Gastrocnemius medialis (tissue), 4 donors: ENCODE measurements at regions not wholly inside any gene's neighbourhood (a gene's known extent, or its start where the extent isn't known, plus 50 kb on each side); places are given as distances from the start of the nearest gene placed in this dataset.

Experiments
- CTCF ChIP-seq, 5 experiments: fragments of 450-650 bp in 3 of 5; fragments of 200-600 bp in 2 of 5; sonication (generic) in 2 of 5; IDR thresholded peaks in 4 of 5; conservative IDR thresholded peaks in 1 of 5; 1 replicate in 4 of 5; 2 replicates in 1 of 5; pipeline ENCODE4 v1.5.1; 2016 to 2019; ENCODE audit warnings: antibody characterized with exemption in 5 of 5, mild to moderate bottlenecking in 3 of 5, moderate library complexity in 3 of 5
- POLR2A ChIP-seq, 2 donors: fragments of 450-650 bp; IDR thresholded peaks; one replicate each; pipeline ENCODE4 v1.6.1; 2017; ENCODE audit warnings: antibody characterized with exemption in 2 of 2, mild to moderate bottlenecking in 2 of 2, moderate library complexity in 2 of 2

GRCh38 chr5:120173125-120173524, 291.0 kb upstream of the PRR16 start:
- no peak for TF ChIP-seq POLR2A (IDR thresholded peaks at IDR 0.05)
- TF ChIP-seq CTCF (IDR thresholded peaks at IDR 0.05 in 4 of 5, conservative IDR thresholded peaks at IDR 0.05 in 1 of 5), result no peak
